ENCODE measurements at regions not wholly inside any gene's neighbourhood (a gene's known extent, or its start where the extent isn't known, plus 50 kb on each side); places are given as distances from the start of the nearest gene placed in this dataset.

- TF ChIP-seq EZH2 (IDR thresholded peaks at IDR 0.05), result no peak
- TF ChIP-seq POLR2AphosphoS5 (IDR thresholded peaks at IDR 0.05; ENCODE audit: borderline replicate concordance, low read depth, low read length), result no peak
These were observed 143.6 kb upstream of the TCF4 start for GRCh38 chr18:55731594-55732042.

Data from SK-N-MC (cell line).